ENCODE measurements at regions not wholly inside any gene's neighbourhood (a gene's known extent, or its start where the extent isn't known, plus 50 kb on each side); places are given as distances from the start of the nearest gene placed in this dataset.
"Not testable (repeated sequence)": the region's sequence is repeated elsewhere in the genome, so short reads cannot be mapped to it uniquely, and the experiment has no call there.

DNA sequence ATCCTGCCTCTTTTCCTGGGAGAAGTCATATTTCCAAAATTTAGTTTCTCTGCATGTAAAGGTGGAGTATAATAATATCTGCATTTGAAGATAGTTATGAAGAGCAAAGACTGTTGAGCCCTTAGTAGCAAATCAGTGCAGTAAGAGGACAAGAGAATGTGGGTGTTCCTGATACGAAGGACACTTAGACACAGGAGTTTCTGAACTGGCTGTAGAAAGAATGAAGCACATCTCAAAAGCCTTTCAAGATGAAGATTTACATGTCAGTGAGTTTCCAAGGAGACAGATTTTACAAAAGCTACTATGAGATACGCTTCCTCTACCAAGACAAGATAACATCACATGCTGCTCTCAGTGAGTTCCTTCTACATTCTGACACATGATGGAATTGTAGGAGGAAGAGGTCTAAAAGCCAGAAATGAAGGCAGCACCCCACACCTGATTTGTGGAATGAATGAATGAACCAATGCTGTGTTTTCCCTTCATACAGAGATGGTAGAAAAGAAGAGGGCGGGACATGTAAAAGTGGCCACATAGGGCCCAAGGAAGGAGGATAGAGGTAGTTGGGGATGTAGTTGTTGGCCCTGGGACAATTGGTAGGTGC, 173.6 kb upstream of the PDE1C start:
- no peaks in the 10 kb centered on the region for H3K9me3 Mint-ChIP-seq
- peaks cover 8% of the 10 kb centered on the region for H3K27me3 Mint-ChIP-seq
- H3K36me3 Mint-ChIP-seq (ENCODE audit: low read depth) = no peaks in the 10 kb centered on the region

DNA sequence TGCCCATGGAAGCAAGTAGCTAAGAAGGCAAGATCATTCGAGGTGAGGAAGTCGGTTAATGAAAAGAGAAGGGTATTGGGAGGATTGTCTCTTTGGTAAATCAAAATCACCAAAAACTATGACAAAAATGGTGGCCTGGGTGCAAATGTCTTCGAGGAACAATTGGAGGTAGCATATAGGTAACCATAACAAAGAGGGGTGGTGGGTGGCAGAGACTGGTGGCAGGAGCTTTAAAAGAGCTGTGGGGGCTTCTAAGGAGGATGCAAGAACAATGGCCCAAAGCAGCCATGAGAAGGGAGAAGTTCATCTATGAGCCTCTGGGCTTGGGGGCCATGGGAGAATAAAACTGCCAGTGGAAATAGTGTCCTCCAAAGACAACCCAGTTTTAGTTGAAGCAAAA, 172.2 kb upstream of the PDE1C start:
- H3K9me3 Mint-ChIP-seq = no peaks in the 10 kb centered on the region
- no peak for ATAC-seq (replicated peaks)
- H3K4me1 Mint-ChIP-seq = no peaks in the 10 kb centered on the region
- no peaks in the 10 kb centered on the region for H3K36me3 Mint-ChIP-seq (ENCODE audit: low read depth)
- H3K27ac Mint-ChIP-seq = no peak overlapping the region
- no peaks in the 10 kb centered on the region for H3K27me3 Mint-ChIP-seq
- no peak overlapping the region for H3K4me3 Mint-ChIP-seq

More for the DNA sequence above, 173.6 kb upstream of the PDE1C start:
- Mint-ChIP-seq H3K4me3 (no peak overlapping the region), H3K27ac (no peak overlapping the region), H3K4me1 (no peaks in the 10 kb centered on the region)
- ATAC-seq (replicated peaks) = no peak

- ATAC-seq (replicated peaks) = no peak
- no peaks in the 10 kb centered on the region for H3K4me1 Mint-ChIP-seq
- H3K4me3 Mint-ChIP-seq = no peak overlapping the region
- no peaks in the 10 kb centered on the region for H3K9me3 Mint-ChIP-seq
- H3K27me3 Mint-ChIP-seq = no peaks in the 10 kb centered on the region
- no peak overlapping the region for H3K27ac Mint-ChIP-seq
- no peaks in the 10 kb centered on the region for H3K36me3 Mint-ChIP-seq (ENCODE audit: low read depth)
Measured at GRCh38 chr7:32241636-32242035, 171.4 kb upstream of the PDE1C start.

DNA sequence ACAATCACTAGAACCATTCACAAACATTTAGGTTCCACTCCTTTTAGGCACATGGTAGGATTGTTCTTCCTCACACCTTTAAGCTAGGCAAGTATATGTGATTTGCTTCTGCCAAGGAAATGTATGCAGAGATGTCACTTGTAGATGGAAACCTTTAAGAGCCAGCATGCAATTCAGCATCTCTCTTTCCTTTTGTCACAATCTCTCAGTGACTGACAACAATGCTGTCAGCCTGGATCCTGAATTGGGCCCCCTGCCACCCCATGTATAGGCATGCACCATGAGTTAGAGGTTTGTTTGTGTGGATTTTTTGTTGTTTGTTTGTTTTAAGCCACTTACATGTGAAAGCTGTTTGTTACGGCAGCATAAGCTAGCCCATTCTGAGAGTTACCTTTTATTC, 169.6 kb upstream of the PDE1C start:
- no peak for ATAC-seq (replicated peaks)
- no peaks in the 10 kb centered on the region for H3K36me3 Mint-ChIP-seq (ENCODE audit: low read depth)
- H3K27ac Mint-ChIP-seq = no peak overlapping the region

GRCh38 chr7:32228601-32229000, 158.4 kb upstream of the PDE1C start:
- H3K4me1 Mint-ChIP-seq = no peaks in the 10 kb centered on the region
- H3K36me3 Mint-ChIP-seq (ENCODE audit: low read depth) = no peaks in the 10 kb centered on the region
- no peaks in the 10 kb centered on the region for H3K9me3 Mint-ChIP-seq
- H3K27ac Mint-ChIP-seq = no peak overlapping the region
- ATAC-seq (replicated peaks) = no peak
- no peak overlapping the region for H3K4me3 Mint-ChIP-seq
- H3K27me3 Mint-ChIP-seq = no peaks in the 10 kb centered on the region

More for the DNA sequence above, 169.6 kb upstream of the PDE1C start:
- H3K27me3 Mint-ChIP-seq = no peaks in the 10 kb centered on the region
- no peaks in the 10 kb centered on the region for H3K4me1 Mint-ChIP-seq
- H3K9me3 Mint-ChIP-seq = peaks cover 8% of the 10 kb centered on the region
- no peak overlapping the region for H3K4me3 Mint-ChIP-seq

GRCh38 chr7:32227746-32228145, 157.5 kb upstream of the PDE1C start:
- Mint-ChIP-seq H3K27me3 (no peaks in the 10 kb centered on the region), H3K27ac (no peak overlapping the region), H3K4me1 (no peaks in the 10 kb centered on the region), H3K36me3 (ENCODE audit: low read depth) (no peaks in the 10 kb centered on the region), H3K4me3 (no peak overlapping the region), H3K9me3 (no peaks in the 10 kb centered on the region)
- ATAC-seq (replicated peaks) = no peak

DNA sequence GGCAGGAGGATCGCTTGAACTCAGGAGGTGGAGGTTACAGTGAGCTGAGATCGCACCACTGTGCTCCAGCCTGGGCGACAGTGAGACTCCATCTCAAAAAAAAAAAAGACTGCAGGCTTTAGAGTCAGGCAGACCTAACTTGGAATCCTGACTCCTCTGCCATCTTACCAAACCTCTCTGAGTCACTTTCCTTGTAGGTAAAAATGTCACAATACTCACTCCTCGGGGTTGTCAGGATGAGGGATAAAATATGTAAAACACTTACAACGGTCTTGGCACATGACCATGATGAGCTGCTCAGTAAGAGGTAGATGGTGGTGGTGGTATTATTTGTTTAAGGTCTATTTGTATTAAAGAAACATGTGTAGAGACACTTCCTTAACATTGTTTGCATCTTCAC, 154.1 kb upstream of the PDE1C start:
- Mint-ChIP-seq H3K4me1 (no peaks in the 10 kb centered on the region), H3K4me3 (no peak overlapping the region), H3K36me3 (ENCODE audit: low read depth) (no peaks in the 10 kb centered on the region), H3K9me3 (no peaks in the 10 kb centered on the region), H3K27me3 (no peaks in the 10 kb centered on the region), H3K27ac (no peak overlapping the region)
- no peak for ATAC-seq (replicated peaks)

DNA sequence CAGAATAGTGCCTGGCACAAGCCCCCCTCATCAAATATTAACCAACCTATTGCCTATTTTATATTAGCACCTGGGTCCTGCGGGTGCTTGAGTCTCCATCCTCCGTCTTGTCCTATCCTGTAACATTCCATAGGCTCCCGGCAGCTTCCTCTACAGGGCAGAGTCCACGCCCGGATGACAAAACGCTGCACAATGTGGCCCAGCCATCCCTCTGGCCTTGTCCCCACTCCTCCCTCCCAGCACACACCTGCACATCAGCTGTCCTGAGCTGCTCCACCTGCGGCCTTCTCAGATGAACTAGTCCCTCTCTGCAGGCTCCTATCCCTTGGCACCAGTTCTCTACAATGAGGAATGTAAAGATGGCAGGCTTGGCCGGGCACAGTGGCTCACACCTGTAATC, 153.5 kb upstream of the PDE1C start:
- ATAC-seq (replicated peaks) = no peak
- Mint-ChIP-seq H3K4me3 (no peak overlapping the region), H3K4me1 (no peaks in the 10 kb centered on the region), H3K36me3 (ENCODE audit: low read depth) (no peaks in the 10 kb centered on the region), H3K27ac (no peak overlapping the region), H3K9me3 (no peaks in the 10 kb centered on the region), H3K27me3 (no peaks in the 10 kb centered on the region)

DNA sequence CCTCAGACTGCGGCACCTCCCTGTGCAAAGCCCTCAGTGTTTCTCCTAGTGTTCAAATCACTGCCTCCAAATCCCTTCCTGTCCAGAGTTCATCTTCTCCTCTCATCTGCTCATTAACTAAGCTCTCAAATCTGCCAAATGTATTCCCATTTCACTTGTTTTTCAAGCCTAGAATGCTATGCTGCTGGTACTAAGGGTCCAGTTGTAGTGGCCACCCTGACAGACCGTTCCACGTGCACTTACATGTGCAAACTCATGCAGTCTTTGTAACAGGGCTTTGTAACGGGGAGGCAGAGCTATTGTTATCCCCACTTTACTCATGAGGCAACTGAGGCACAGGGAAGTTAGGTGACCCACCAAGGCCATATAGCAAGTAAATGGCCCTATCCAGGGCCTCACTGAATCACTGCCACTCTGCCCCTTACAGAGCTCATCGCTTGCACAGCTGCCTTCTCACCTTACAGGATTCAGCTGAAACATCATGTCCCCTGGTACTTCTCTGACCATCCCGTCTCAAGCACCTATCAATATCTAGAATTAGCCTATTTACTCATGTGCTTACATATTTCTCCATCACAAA, 153.0 kb upstream of the PDE1C start:
- Mint-ChIP-seq H3K36me3 (ENCODE audit: low read depth) (no peaks in the 10 kb centered on the region), H3K4me3 (no peak overlapping the region), H3K27ac (no peak overlapping the region), H3K9me3 (no peaks in the 10 kb centered on the region), H3K27me3 (no peaks in the 10 kb centered on the region), H3K4me1 (no peaks in the 10 kb centered on the region)
- no peak for ATAC-seq (replicated peaks)

DNA sequence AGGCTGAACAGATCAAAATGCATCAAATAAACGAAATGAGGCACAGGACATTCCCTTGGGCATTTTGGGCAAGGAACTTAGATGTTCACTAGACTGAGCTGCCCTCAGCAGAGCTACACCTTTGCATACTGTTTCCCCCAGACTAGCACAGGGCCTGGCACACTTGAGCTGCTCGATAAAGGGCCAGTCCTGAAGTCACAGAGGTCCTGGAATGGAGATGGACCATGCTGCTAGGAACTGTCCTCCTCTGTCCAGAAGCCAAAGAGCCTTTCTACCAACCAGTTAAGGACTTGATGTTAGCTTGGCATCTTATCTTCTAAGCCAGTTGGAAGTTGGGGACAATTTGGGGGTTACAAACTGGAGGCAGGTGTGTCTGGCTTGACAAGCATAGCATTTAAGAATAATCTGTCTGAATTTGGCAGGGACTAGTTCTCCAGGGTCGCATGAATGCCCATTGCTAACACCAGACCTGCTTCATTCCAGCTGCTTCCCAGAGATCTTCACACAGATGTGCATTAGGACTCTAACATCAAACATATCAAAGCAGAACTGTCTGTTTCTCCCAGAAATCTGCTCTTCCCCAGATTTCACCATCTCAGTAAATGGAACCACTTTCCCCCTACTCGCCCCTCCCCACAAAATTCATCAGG, 152.2 kb upstream of the PDE1C start:
- Mint-ChIP-seq H3K27me3 (no peaks in the 10 kb centered on the region), H3K27ac (no peak overlapping the region)
- ATAC-seq (replicated peaks) = no peak

GRCh38 chr7:32221736-32222135, 151.5 kb upstream of the PDE1C start:
- Mint-ChIP-seq H3K27ac (no peak overlapping the region), H3K4me1 (no peaks in the 10 kb centered on the region), H3K4me3 (no peak overlapping the region), H3K36me3 (ENCODE audit: low read depth) (no peaks in the 10 kb centered on the region), H3K27me3 (no peaks in the 10 kb centered on the region), H3K9me3 (no peaks in the 10 kb centered on the region)
- no peak for ATAC-seq (replicated peaks)

More for the DNA sequence above, 152.2 kb upstream of the PDE1C start:
- H3K4me3 Mint-ChIP-seq = no peak overlapping the region
- H3K4me1 Mint-ChIP-seq = no peaks in the 10 kb centered on the region
- H3K36me3 Mint-ChIP-seq (ENCODE audit: low read depth) = no peaks in the 10 kb centered on the region
- no peaks in the 10 kb centered on the region for H3K9me3 Mint-ChIP-seq

- Mint-ChIP-seq H3K27me3 (no peaks in the 10 kb centered on the region), H3K36me3 (ENCODE audit: low read depth) (no peaks in the 10 kb centered on the region), H3K9me3 (no peaks in the 10 kb centered on the region), H3K4me3 (no peak overlapping the region), H3K4me1 (no peaks in the 10 kb centered on the region), H3K27ac (no peak overlapping the region)
- ATAC-seq (replicated peaks) = no peak
Measured at GRCh38 chr7:32221056-32221455, 150.8 kb upstream of the PDE1C start.

DNA sequence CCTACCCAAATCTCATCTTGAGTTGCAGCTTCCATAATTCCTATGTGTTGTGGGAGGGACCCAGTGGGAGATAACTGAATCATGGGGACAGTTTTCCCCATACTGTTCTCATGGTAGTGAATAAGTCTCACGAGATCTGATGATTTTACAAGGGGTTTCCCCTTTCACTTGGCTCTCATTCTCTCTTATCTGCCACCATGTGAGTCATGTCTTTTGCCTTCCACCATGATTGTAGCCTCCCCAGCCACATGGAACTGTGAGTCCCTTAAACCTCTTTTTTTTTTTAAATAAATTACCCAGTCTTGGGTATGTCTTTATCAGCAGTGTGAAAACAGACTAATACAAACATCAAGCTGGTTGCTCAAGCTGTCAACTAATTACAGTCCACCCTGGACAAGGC, 149.6 kb upstream of the PDE1C start:
- H3K27ac Mint-ChIP-seq; ATAC-seq (replicated peaks); H3K27me3 Mint-ChIP-seq; H3K4me1 Mint-ChIP-seq; H3K9me3 Mint-ChIP-seq; H3K36me3 Mint-ChIP-seq (ENCODE audit: low read depth); H3K4me3 Mint-ChIP-seq: not testable (repeated sequence)

DNA sequence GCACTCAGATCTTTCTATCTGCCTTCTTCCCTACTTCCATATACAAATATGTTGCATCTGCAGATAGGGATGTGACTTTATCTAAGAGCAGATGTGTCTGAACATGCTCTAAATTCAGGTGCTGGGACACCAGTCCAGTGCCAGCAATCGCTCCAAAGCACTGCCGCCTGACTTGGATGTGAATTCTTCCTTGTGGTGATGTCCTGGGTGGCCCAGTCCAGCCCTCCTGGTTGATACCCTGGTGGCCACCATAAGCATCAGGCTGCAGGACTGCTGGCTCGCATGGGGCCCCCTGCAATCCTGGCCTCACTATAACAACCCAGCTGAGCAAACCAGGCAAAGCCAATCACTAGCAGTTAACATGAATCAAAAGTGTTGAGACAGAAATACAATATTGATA, 149.2 kb upstream of the PDE1C start:
- Mint-ChIP-seq H3K27ac (no peak overlapping the region), H3K4me3 (no peak overlapping the region), H3K27me3 (no peaks in the 10 kb centered on the region), H3K36me3 (ENCODE audit: low read depth) (no peaks in the 10 kb centered on the region), H3K4me1 (no peaks in the 10 kb centered on the region), H3K9me3 (no peaks in the 10 kb centered on the region)
- no peak for ATAC-seq (replicated peaks)

- Mint-ChIP-seq H3K27ac (no peak overlapping the region), H3K4me3 (no peak overlapping the region), H3K27me3 (no peaks in the 10 kb centered on the region), H3K4me1 (no peaks in the 10 kb centered on the region), H3K36me3 (ENCODE audit: low read depth) (no peaks in the 10 kb centered on the region), H3K9me3 (no peaks in the 10 kb centered on the region)
- ATAC-seq (replicated peaks) = no peak
Measured at GRCh38 chr7:32218741-32219288, 148.6 kb upstream of the PDE1C start.
